ENCODE measurements at regions not wholly inside any gene's neighbourhood (a gene's known extent, or its start where the extent isn't known, plus 50 kb on each side); places are given as distances from the start of the nearest gene placed in this dataset.

- no peak for DNase-seq
Observed at GRCh38 chr7:125572414-125572813, 642.8 kb upstream of the POT1 start.

DNA sequence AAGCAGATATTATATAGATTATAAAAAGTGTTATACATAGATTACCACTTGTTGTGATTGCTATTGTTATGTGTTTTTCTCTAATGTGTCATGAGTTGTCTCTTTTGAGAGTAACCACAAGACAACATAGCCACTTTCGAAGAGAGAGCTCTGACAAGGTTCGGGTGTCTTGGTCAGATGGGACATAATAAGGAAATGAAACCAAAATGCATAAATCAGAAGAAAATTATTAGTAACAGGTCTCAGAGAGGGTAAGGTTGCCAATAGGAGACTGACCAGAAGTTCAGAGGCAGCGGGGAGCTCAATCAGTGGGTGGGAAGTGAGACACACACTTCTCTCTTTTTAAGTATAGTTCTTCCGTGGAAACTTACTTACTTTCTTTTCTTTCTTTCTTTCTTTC is 639.2 kb upstream of the POT1 start:
- DNase-seq: no peak

DNA sequence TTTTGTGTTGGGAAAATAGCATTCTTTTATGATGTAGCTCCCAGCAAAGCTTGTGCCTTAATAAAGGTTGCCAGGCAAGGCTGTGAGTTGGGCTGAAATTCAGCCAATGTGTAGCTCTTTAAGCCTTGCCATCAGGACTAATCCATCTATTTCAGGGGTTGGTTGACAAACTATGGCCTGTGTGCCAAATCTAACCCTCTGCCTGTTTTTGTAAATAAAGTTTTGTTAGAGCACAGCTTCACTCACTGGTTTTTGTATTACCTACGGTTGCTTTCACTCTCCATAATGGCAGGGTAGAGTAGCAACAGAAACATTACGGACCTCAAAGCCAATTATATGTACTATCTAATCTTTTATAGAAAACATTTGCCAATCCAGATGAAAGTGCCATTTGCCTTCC is 638.1 kb upstream of the POT1 start:
- DNase-seq: no peak

- no peak for DNase-seq
Observed at GRCh38 chr7:125563964-125564529, 634.4 kb upstream of the POT1 start.

DNA sequence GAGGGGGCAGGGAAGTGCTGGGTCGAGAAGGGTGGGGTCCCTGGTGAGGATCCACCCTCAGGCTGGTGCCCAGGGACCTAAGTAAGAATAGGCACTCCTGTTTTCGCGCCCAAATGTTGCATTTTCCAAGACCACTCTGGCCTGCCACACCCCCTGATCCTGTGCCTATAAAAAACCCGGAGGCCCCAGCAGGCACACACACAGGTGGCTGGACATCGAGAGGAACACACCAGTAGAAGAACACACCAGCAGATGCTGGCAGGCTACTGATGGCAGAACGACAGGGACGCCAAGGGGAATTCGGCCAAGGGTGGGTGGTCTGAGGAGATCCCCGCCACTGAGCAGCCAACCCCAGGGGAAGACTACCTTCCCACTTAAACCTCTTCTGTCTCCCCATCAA is 633.9 kb upstream of the POT1 start:
- no peak for DNase-seq

DNA sequence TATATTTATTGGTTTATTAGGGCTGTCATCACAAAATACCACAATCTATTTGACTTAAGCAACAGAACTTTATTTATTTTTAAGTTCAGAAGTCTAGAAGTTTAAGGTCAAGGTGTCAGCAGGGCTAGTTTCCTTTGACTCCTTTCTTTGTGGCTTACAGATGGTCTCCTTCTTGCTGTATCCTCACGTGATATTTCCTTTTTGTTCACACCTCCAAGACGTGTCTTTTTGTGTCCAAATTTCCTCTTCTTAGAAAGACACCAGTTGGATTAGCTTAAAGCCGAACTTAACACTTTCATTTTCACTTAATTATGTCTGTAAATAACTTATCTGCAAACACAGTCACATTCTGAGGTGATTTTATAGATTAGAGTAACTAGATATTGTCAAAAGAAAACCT is 631.4 kb upstream of the POT1 start:
- no peak for DNase-seq

DNA sequence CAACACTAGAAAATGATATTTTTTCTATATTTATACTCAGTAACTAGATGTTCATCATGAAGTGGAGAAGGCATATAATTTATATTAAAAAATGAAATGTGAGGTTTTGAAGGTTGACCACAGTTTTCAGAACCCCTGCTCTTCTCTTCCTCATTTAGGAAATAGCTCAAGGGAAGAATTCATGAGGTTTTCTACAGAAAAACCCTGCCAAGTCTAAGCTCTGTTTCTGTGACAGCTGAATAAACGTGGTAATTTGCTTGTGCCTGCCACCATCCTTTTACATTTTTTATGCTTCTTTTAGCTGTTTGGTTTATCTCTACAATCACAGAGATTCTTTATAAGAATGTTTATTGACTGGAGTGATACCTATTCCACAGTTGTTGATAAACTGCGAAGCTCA is 630.3 kb upstream of the POT1 start:
- DNase-seq: no peak

DNA sequence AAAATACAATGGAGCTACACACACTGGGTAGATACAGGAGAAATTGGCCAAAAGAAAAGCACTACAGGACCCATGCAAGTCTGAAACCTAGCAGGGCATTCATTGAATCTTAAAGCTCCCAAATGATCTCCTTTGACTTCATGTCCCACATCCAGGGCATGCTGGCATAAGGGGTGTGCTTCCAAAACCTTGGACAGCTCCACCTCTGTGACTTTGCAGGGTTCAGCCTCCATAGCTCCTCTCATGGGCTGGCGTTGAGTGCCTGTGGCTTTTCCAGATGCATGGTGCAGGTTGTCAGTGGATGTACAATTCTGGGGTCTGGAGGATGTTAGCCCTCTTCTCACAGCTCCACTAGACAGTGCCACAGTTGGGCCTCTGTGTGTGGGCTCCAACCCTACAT is 626.3 kb upstream of the POT1 start:
- no peak for DNase-seq

DNA sequence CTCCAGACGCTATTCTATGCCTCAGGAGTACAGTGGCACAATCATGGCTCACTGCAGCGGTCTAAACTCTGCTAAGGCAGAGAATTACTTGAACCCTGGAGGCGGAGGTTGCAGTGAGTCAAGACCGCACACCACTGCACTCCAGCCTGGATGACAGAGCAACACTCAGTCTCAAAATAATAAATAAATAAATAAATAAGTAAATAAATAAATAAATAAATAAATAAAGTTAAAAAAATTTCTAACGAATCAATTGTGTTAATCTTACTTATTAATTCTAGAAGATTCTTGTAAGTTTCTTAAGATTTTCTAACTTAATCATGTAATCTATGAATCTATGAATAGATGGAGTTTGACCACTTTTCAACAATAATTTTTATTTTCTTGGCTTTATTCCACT is 621.4 kb upstream of the POT1 start:
- DNase-seq: no peak

DNA sequence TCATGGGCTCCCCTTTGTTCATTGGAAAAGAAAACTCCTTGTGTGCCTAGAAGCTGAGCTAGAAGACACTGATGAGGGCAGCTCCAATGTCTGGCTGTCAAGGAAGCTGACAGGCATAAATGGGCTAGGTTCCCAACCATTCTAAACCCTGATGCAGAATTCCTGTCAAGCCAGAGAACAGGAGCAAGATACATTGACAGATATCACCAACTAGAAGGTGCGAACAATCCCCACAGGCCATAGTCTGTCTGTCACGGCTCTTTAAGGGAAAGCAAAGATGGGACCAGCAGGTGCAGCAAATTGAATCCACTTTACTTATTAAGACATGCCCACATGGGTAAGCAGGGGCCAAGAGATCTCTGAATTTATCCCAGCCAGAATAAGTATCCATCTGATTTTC is 617.9 kb upstream of the POT1 start:
- no peak for DNase-seq

DNA sequence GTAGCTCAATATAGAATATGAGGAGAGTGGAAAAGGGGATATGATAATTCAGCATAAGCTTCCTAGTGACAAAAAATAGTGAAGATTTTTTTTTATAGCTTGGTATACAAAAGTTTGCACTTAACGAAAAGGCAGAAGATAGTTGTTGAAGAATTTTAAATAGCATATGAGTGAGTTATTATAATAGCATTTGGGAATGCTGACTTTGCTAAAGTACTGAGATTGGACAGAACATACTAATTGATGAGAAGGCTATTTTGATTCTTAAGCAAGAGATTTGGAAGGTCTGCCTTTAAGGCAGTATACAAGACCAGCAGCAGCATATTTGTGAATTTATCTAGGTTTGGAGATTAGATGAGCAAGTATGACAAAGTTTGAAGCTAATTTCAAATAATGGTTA is 600.9 kb upstream of the POT1 start:
- no peak for DNase-seq

DNA sequence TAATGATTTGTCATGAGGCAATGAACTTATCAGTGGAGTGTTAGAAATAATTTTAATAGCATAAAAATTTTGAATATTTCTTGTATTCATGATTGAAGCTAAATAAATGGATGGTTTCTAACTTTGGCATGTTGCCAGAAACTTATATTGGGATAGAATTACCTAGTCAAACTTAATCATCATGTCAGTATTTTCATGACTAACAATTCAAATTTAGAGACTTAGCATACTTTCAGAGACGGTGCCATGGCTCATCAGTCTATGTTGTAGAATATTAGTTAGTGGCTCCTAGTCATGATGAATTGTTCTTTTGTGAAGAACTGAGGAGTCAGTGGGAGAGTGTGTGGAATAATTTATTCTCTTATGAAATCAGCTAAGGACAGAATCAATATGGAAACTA is 599.6 kb upstream of the POT1 start:
- DNase-seq: no peak

- DNase-seq: no peak
Observed at GRCh38 chr7:125526958-125527357, 597.3 kb upstream of the POT1 start.

- DNase-seq: no peak
Observed at GRCh38 chr7:125526092-125526491, 596.5 kb upstream of the POT1 start.

GRCh38 chr7:125516194-125516593 is 586.6 kb upstream of the POT1 start:
- no peak for DNase-seq

- DNase-seq: no peak
Observed at GRCh38 chr7:125512373-125512772, 582.7 kb upstream of the POT1 start.

- no peak for DNase-seq
Observed at GRCh38 chr7:125511310-125511709, 581.7 kb upstream of the POT1 start.

DNA sequence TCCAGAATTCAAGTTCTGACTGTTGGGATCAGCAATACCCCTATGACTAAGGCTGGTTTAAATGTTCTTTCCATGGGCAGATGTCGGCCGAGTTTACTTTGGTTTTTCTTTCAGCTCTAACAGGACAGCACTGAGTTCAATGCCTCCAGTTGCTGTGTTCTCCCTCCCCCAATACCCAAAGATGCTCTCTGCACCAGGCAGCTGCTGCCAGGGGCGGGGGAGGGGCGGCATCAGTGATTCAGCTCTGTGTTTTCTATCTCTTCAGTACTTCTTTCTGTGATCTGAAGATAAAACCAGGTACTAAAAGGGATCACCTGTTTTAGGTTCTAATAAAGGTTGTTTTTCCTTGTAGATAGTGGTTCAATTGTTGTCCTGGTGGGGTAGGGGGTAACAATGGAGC is 576.7 kb upstream of the POT1 start:
- DNase-seq: no peak

DNA sequence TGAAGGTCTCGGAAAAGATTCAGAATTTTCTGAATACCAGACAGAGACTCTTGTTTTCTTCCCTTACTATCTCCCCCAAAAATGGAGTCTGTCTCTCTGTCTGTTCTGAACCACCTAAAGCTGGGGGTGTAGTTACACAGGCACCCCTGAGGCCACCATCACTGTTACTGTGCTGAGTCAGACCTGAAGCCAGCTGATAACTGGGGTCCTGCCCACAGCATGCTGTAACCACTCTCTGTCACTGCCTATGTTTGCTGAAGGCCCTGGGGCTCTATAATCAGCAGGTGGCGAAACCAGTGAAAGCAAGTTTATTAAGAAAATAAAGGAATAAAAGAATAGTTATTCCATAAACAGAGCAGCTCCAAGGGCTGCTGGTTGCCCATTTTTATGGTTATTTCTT is 575.2 kb upstream of the POT1 start:
- DNase-seq: no peak

DNA sequence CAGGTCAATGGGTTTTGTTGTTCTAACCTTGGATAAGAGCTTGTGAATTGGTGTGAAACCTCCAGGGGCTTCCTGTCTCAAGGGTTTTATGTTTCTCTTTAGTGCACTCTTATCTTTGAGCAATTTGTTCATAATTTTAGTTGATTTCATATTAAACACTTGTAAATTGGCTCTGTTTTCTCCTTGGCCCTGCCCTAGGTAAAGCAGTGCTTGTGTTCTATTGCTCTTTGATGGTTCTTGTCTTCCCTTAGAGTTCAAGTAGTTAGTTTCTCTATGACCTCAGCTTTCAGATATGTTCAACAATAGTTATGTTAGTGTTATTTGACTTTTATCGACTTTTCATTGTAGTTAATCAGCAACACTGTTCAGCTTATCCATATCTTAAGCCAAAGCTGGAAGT is 566.4 kb upstream of the POT1 start:
- no peak for DNase-seq

- no peak for DNase-seq
Observed at GRCh38 chr7:125492521-125492920, 562.9 kb upstream of the POT1 start.

DNA sequence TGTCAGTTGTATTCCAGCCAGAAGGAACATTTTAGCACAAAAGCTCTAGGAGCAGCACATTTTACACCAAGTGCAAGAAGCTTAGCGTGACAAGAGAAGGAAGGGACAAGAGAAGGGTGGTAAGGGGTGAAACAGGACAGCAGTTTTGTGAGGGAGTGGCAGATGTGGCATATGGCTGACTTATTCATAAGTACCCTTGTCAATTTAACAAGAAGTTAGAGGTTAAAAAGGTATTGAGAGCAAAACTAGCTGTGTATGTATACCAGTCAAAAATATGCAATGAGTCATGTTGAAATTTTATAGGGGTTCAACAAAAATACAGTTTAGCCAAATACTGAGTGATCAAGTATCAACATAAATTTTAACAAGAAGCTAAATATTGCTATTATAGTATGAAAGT is 561.5 kb upstream of the POT1 start:
- no peak for DNase-seq

- no peak for DNase-seq
Observed at GRCh38 chr7:125490167-125490566, 560.5 kb upstream of the POT1 start.

GRCh38 chr7:125485223-125485622 is 555.6 kb upstream of the POT1 start:
- DNase-seq: no peak

DNA sequence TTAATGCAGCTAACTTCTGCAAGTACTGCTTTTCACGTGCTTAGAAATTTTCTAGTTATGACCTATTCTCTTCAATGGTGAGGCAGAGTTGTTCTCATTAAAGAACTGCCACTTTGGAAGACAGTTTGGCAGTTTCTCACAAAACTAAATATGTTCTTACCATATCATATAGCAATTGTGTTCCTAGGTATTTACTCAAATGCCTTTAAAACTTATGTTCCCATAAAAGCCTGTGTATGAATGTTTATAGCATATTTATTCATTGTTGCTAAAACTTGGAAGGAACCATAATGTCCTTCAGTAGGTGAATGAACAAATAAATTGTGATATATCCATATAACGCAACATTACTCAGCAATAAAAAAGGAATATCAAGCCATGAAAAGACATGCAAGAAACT is 555.1 kb upstream of the POT1 start:
- DNase-seq: no peak

Data from anterior cingulate cortex (tissue), 58 donors.